H1 (cell line): ENCODE measurements at regions not wholly inside any gene's neighbourhood (a gene's known extent, or its start where the extent isn't known, plus 50 kb on each side); places are given as distances from the start of the nearest gene placed in this dataset.

Source experiments
- BACH1 ChIP-seq: IDR thresholded peaks from 2 replicates; pipeline ENCODE4 v1.6.1; 2012; ENCODE audit warnings: low read length, improper control_type of control experiment
- EZH2 ChIP-seq: fragments of 200-600 bp; sonication (generic); IDR thresholded peaks from 2 replicates; pipeline ENCODE4 v1.7.1; 2012; ENCODE audit warnings: low read depth, mild to moderate bottlenecking, moderate library complexity, low read length, inconsistent platforms; ENCODE audit not compliant: severe bottlenecking
- KDM5A ChIP-seq: fragments of 200-600 bp; IDR thresholded peaks from 2 replicates; pipeline ENCODE4 v1.7.1; 2012; ENCODE audit warnings: mild to moderate bottlenecking, low read length, inconsistent platforms, mixed read lengths
- PHF8 ChIP-seq: fragments of 200-600 bp; sonication (generic); conservative IDR thresholded peaks from 2 replicates; pipeline ENCODE4 v1.7.1; 2012; ENCODE audit warnings: low read depth, mild to moderate bottlenecking, inconsistent platforms, low read length, moderate library complexity
- TAF1 ChIP-seq: IDR thresholded peaks from 2 replicates; pipeline ENCODE4 v1.6.1; 2011; ENCODE audit warnings: mild to moderate bottlenecking, low read depth, low read length
- TF ChIP-seq, protein P1 (sequence below): fragments of 300-600 bp; sonication (generic); IDR thresholded peaks from 2 replicates; pipeline ENCODE4 v1.7.1; 2012; ENCODE audit warnings: low read length, moderate library complexity, mild to moderate bottlenecking, inconsistent platforms; ENCODE audit not compliant: insufficient replicate concordance
- TF ChIP-seq, protein P2 (sequence below): IDR thresholded peaks from 2 replicates; pipeline ENCODE4 v1.6.1; 2012; ENCODE audit warnings: inconsistent platforms

DNA sequence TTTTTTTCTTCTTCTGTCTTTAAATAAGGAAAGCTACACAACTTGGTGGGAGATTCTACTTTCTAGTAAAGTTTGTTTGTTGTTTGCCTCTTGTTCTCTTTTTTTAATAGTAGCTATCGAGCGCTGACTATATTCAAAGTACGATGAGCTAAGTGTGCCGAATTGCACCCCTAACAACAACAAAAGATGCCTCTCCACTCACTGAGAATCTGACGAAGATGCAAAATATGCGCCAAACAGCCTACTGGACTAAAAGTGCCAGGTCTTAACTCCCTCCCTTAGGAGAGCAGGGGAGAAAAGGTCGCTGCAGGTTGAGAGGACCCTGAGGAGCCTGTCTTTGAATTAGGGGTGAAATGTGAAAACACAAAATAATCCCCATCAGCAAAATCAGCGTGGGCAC lies 713.8 kb upstream of the WWC1 start (continued):
- TF ChIP-seq, protein P1, sequence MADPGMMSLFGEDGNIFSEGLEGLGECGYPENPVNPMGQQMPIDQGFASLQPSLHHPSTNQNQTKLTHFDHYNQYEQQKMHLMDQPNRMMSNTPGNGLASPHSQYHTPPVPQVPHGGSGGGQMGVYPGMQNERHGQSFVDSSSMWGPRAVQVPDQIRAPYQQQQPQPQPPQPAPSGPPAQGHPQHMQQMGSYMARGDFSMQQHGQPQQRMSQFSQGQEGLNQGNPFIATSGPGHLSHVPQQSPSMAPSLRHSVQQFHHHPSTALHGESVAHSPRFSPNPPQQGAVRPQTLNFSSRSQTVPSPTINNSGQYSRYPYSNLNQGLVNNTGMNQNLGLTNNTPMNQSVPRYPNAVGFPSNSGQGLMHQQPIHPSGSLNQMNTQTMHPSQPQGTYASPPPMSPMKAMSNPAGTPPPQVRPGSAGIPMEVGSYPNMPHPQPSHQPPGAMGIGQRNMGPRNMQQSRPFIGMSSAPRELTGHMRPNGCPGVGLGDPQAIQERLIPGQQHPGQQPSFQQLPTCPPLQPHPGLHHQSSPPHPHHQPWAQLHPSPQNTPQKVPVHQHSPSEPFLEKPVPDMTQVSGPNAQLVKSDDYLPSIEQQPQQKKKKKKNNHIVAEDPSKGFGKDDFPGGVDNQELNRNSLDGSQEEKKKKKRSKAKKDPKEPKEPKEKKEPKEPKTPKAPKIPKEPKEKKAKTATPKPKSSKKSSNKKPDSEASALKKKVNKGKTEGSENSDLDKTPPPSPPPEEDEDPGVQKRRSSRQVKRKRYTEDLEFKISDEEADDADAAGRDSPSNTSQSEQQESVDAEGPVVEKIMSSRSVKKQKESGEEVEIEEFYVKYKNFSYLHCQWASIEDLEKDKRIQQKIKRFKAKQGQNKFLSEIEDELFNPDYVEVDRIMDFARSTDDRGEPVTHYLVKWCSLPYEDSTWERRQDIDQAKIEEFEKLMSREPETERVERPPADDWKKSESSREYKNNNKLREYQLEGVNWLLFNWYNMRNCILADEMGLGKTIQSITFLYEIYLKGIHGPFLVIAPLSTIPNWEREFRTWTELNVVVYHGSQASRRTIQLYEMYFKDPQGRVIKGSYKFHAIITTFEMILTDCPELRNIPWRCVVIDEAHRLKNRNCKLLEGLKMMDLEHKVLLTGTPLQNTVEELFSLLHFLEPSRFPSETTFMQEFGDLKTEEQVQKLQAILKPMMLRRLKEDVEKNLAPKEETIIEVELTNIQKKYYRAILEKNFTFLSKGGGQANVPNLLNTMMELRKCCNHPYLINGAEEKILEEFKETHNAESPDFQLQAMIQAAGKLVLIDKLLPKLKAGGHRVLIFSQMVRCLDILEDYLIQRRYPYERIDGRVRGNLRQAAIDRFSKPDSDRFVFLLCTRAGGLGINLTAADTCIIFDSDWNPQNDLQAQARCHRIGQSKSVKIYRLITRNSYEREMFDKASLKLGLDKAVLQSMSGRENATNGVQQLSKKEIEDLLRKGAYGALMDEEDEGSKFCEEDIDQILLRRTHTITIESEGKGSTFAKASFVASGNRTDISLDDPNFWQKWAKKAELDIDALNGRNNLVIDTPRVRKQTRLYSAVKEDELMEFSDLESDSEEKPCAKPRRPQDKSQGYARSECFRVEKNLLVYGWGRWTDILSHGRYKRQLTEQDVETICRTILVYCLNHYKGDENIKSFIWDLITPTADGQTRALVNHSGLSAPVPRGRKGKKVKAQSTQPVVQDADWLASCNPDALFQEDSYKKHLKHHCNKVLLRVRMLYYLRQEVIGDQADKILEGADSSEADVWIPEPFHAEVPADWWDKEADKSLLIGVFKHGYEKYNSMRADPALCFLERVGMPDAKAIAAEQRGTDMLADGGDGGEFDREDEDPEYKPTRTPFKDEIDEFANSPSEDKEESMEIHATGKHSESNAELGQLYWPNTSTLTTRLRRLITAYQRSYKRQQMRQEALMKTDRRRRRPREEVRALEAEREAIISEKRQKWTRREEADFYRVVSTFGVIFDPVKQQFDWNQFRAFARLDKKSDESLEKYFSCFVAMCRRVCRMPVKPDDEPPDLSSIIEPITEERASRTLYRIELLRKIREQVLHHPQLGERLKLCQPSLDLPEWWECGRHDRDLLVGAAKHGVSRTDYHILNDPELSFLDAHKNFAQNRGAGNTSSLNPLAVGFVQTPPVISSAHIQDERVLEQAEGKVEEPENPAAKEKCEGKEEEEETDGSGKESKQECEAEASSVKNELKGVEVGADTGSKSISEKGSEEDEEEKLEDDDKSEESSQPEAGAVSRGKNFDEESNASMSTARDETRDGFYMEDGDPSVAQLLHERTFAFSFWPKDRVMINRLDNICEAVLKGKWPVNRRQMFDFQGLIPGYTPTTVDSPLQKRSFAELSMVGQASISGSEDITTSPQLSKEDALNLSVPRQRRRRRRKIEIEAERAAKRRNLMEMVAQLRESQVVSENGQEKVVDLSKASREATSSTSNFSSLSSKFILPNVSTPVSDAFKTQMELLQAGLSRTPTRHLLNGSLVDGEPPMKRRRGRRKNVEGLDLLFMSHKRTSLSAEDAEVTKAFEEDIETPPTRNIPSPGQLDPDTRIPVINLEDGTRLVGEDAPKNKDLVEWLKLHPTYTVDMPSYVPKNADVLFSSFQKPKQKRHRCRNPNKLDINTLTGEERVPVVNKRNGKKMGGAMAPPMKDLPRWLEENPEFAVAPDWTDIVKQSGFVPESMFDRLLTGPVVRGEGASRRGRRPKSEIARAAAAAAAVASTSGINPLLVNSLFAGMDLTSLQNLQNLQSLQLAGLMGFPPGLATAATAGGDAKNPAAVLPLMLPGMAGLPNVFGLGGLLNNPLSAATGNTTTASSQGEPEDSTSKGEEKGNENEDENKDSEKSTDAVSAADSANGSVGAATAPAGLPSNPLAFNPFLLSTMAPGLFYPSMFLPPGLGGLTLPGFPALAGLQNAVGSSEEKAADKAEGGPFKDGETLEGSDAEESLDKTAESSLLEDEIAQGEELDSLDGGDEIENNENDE = no peak
- TF ChIP-seq KDM5A = no peak
- no peak for TF ChIP-seq EZH2
- TF ChIP-seq, protein P2, sequence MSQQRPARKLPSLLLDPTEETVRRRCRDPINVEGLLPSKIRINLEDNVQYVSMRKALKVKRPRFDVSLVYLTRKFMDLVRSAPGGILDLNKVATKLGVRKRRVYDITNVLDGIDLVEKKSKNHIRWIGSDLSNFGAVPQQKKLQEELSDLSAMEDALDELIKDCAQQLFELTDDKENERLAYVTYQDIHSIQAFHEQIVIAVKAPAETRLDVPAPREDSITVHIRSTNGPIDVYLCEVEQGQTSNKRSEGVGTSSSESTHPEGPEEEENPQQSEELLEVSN = no peak
- no peak for TF ChIP-seq TAF1
- TF ChIP-seq PHF8 = no peak
- no peak for TF ChIP-seq BACH1
